Left forelimb (tissue), 1 donor: ENCODE measurements at regions not wholly inside any gene's neighbourhood (a gene's known extent, or its start where the extent isn't known, plus 50 kb on each side); places are given as distances from the start of the nearest gene placed in this dataset.

ENCODE experiments used
- DNase-seq: peaks from one replicate; pipeline ENCODE4 v3.0.0-alpha.2; 2018; ENCODE audit warnings: low spot score

- no peak for DNase-seq
Measured at GRCh38 chr7:25889765-25890164, 262.2 kb upstream of the NFE2L3 start.

DNA sequence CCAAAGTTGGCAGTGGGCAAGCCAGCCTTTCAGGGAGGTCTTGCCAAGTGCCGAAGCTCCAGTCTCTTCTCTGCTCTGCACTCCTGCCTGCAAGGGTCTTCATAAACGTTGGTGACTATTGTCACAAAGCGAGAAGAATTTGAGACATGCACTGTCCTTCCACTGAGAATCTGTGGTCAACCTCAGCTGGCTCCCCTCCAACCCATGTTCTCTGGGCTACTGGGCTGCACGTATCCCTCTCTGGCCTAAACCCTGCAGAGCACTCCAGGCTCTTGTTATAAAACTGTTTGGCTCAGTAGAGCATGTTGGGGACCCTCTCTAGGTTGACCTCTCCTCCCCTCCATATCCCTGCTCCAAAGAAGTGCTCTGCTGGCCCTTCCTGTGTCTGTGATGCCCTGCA is 260.4 kb upstream of the NFE2L3 start:
- no peak for DNase-seq

DNA sequence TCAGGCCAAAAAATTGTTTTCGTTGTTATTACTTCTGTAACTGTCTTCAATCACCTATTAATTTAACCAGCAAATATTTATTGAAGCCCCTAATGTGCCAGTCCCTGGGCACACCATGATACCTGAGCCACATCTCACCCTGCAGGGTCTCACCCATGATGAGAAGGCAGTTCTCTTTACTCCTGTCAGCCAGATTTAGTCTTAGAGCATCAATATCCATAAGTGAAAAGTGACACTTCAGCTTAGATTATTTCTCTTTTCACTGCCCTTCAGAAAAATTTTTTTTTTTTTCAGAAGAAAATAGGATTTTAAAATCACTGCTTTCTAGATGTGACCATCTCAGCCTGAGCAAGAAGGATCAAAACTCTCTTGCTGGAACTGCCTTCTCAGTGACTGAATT is 258.6 kb upstream of the NFE2L3 start:
- no peak for DNase-seq

- no peak for DNase-seq
Measured at GRCh38 chr7:25894002-25894901, 257.7 kb upstream of the NFE2L3 start.

- peak; percentile 85 for DNase-seq
Measured at GRCh38 chr7:25894902-25895791, 256.9 kb upstream of the NFE2L3 start.

DNA sequence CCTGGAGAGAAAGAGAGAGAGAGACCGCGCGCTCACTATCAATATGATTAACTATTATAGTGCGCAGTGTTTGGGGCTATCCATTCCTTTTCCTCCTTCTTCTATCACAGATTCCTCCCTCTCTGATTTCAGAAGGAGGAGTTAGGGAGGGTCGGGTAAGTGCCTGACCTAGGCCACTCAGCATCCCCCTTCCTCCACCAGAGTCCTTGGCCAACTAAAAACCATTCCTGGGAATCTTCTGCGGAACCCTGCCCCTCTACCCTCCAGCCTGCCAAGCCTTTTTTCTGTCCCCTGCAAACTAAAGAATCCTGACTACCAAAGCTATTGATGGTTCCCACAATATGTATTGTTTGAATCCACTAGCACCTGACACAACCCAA is 256.2 kb upstream of the NFE2L3 start:
- no peak for DNase-seq

GRCh38 chr7:25897261-25897782 is 254.7 kb upstream of the NFE2L3 start:
- no peak for DNase-seq

DNA sequence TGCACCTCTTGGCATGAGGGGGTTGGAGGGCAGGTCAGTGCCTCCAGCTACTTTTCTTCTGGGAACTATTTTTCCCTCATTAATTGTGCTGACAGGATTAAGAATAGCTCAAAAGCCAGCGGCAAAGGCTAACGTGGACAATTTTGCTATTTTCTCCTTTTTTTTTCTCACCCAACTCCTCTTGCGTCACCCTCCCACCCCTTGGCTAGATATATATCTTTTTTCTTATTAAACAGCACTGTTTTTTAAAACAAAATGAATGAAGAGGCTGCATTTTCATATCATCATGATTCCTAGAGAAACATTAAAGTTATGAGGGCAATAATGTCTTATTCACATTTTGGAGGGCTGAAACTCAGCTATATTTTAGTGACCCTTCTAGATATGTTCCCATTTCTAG is 251.8 kb upstream of the NFE2L3 start:
- DNase-seq: no peak

- DNase-seq: no peak
Measured at GRCh38 chr7:25900877-25901276, 251.1 kb upstream of the NFE2L3 start.

DNA sequence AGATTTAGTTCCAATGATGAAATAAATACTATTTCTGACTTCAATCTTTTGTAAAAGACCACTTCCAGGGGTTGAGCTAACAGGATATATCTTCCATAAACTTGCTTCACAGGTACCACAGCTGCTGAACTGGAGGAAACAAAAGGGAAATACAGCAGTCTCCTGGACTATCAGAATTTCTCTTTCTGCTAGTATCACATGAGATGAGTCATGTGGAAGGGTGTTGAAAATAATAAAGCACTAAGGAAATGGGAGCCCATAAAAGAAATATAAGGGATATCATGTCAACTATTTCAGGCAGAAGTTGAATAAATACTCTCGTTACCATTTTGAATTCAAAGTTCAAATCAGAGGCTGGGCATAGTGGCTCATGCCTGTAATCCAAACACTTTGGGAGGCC is 250.3 kb upstream of the NFE2L3 start:
- DNase-seq: no peak

DNA sequence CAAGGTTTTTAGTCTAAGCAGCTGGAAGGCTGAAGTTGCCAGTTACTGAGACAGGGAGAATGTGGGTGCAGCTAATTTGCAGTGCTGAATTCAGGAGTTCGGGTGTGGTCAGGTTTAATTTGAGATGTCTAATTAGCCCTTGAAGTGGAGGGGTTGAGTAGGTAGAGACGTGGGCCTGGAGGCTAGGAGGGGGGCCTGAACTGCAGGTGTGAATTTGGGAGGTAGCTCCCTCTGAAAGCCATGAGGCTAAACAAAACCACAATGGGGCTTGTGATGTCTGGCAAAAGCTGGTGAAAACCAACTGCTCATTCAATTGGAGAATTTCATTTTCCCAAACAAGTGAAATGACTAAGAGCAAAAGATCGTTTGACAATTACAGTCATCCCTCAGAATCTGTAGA is 246.0 kb upstream of the NFE2L3 start:
- no peak for DNase-seq

DNA sequence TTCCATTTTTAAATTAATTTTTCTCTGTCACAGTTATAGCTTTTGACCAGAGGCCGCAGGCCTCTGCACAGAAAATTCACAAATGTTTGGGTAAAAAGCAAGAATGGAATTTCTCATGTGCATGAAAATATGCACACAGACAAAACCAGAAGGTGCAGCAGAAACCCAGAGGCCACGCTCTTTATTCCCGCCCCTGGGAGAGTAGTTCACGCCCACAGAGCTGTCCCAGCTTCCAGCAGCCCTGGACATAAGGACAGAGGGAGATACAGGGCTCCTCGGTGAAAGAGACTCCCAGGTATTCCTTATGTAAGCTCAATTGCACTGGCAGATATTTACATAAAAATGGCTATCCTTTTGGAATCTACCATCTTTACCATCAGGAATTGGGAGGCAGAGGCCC is 245.2 kb upstream of the NFE2L3 start:
- DNase-seq: no peak

- no peak for DNase-seq
Measured at GRCh38 chr7:25907214-25907613, 244.8 kb upstream of the NFE2L3 start.

- DNase-seq: no peak
Measured at GRCh38 chr7:25907731-25908130, 244.3 kb upstream of the NFE2L3 start.

DNA sequence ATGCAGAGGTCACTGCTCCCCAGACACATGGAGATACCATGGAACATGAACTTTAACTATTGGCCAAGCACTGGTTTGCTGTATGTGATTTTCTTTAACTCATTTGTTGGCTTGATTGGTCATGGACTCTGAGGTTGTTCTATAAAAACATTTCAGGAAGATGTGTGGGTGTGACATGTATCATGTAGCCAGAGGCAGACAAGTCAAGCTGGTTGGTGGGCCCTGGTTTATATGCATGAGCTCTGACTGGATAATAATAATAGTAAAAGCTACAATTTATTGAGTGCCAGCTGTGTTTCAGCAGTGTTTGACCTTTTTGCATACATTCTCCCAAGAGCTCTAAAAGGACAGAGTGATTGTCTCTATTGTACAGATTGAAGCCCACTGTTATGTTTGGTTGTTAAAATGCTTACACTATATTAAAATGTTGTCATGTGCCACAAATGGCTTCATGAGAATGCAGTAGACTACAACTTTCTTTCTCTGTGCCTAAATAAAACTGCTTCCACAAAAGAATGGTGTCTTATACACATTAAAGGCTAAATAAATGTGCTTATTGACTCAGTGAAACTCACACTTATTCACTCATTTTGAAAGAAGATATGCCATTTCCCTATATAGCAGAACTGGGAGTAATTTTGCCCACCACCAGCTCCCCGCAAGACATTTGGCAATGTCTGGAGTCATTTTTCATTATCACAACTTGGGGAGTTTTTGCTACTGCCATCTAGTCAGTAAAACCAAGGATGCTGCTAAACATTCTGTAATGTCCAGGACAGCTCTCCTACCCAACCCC is 243.6 kb upstream of the NFE2L3 start:
- no peak for DNase-seq

DNA sequence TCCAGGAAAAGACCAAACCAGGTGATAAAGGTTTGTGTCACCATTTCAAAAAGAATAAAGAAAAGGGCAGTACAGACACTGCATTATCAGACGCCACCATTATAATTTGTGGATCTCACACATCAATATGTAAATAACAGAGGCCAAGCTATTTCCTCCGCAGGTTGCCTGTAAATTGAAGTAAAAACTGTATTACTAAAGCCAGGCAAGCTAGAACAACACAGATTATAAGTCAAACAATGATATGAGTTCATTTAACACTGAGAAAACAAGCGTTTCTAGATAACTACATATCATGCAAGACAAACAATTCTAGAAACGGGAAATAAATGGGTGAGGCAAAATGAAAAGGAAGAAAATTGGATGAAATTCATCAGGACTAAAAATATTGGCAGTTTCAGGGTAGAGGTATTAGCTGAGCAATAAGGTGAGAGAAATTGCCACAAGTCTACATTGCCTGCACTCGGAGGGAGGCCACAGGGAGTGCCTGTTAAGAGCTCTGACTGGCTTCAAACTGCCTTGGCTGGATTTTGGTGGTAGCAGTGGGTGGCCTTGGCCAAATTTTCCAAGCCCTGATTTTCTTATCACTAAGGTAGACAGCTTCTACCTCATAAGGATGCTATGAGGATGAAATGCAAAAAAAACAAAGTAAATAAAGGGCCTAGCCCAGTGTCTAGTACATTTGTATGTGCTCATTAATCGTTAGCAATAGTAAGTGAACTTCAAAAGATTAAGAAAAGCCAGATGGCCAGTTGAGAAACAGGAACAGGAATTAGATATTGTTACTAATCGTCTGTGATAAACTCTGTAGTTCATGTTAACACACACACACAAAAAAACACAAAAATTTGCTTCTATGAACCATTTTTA is 240.0 kb upstream of the NFE2L3 start:
- no peak for DNase-seq

GRCh38 chr7:25913598-25914224 is 238.3 kb upstream of the NFE2L3 start:
- no peak for DNase-seq

- DNase-seq: no peak
Measured at GRCh38 chr7:25918731-25919130, 233.3 kb upstream of the NFE2L3 start.

DNA sequence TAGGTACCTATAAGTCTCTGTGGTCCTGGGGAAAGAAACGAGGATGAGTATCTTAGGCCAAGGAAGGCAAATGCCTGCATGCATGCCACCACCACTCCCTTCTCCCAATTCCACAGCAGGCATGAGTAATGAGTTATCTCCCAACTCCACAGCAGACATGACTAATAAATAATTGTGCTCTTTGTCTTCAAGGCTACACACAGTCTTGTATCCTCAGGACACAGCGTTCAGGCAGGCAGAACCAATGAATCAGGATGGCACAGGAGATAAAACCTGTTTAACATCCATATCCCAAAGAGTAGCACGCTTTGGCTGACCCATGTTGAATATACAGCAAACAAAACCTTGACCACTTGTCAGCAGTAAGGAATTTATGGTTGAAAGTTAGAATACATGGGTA is 229.7 kb upstream of the NFE2L3 start:
- DNase-seq: no peak

DNA sequence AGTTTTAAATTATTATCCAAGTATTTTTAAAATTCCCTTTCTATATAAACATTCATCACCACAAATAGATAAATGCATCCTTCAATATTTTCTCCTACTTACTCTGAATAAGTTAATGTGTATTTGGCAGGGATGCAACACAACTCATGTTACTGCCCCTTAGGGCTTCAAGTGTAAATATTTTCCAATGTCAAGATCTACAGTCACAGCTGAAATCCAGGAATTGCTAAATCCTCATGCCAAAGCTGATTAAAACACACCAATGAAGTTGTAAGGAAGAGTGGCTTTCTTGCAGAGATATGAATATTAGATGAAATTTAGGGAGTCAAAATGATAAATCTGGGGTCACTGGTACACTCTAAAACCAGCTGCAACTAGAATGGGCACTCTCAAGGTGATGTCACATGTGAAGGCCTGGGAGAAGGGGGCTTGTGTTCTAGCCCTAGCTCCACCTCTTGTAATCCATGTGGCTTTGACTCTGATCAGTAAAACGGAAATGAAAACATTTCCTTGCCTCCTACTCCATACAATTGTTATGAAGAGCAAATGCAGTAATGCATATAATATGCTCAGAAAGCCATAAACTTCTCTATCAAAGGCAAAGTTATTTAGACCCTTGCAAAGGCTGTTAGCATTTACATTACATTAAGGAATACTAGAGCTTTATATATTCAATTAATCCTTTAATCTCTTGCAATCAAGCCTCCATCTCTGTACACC is 228.1 kb upstream of the NFE2L3 start:
- no peak for DNase-seq
